ENCODE measurements at regions not wholly inside any gene's neighbourhood (a gene's known extent, or its start where the extent isn't known, plus 50 kb on each side); places are given as distances from the start of the nearest gene placed in this dataset.

DNA sequence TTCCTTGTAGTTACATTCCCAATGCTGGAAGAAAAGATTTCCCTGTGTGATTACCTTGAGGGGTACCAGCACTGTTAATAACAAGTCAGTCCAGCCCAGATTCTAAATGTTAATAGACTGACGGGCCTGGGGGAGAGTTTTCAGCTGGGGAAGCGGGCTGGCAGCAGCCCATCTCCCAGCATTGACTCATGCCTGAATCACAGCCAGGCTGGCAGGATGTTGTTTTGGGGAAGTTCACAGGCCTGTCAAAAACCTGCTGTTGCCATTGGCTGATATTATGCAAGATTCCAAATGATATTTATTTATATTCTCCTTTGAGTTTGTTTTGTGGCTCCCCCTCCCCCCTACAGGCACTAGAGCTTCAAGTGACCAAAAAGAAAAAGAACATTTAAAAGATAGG is 213.9 kb upstream of the CNR1 start:
- no peak for DNase-seq

- DNase-seq: no peak
These were observed 212.5 kb upstream of the CNR1 start for GRCh38 chr6:88378639-88379038.

GRCh38 chr6:88377976-88378568 is 211.9 kb upstream of the CNR1 start:
- no peak for DNase-seq

GRCh38 chr6:88376768-88377387 is 210.7 kb upstream of the CNR1 start:
- DNase-seq: no peak

DNA sequence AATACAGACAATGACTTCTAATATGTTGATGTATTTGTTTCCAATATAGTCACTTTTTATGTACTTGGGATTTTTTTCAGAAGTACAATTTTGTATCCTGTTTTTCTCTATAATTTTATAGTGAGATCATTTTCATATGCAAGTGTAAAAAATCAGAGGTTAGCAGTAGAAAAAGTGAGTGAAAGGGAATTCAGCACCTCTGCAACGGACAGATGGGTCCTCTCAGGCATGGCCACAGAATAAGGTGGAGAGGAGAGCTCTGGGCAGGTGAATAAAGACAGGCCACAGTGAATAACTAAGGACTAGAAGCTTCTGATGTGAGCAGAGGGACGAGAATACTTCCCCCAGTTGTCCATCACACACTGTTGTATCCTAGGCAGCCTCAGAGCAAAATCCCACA is 210.1 kb upstream of the CNR1 start:
- DNase-seq: no peak

DNA sequence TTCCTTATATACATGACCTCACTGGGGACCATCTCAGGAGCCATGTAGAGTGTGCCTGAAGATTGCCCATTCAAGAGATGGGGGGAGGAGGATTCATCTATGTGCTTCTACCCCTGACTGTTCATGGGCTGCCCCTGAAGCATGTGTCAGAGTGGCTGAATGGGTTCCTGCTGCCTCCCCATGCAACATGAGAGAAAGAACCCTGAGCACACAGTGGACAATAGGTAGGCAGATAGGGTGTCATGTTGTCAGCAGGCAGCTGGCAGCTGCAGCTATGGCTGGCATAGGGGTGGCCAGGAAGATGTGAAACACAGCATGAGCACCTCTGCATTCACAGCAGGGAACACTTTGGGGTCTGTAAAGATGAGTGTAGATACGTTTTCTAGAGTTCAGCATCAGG is 208.4 kb upstream of the CNR1 start:
- DNase-seq: no peak

GRCh38 chr6:88371480-88371879 is 205.3 kb upstream of the CNR1 start:
- no peak for DNase-seq

- no peak for DNase-seq
These were observed 204.1 kb upstream of the CNR1 start for GRCh38 chr6:88370127-88370710.

DNA sequence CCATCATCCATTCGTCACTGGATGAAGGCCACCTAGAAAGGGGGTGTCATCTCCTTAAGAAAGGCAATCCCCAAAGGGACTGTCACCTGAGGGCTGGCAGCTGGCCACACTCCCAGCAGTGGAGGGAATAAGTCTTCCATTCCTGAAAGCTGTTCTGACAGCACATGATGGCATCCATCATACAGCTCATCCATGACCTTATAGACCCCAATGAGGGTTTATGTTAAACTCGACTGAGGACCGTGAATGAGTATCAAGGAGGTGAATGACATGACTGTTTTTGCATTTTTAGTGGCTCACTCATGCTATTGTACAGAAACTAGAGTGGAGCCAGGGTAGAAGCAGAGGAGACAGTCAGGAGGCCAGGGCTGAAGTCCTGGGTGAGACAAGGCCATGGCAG is 203.1 kb upstream of the CNR1 start:
- no peak for DNase-seq

DNA sequence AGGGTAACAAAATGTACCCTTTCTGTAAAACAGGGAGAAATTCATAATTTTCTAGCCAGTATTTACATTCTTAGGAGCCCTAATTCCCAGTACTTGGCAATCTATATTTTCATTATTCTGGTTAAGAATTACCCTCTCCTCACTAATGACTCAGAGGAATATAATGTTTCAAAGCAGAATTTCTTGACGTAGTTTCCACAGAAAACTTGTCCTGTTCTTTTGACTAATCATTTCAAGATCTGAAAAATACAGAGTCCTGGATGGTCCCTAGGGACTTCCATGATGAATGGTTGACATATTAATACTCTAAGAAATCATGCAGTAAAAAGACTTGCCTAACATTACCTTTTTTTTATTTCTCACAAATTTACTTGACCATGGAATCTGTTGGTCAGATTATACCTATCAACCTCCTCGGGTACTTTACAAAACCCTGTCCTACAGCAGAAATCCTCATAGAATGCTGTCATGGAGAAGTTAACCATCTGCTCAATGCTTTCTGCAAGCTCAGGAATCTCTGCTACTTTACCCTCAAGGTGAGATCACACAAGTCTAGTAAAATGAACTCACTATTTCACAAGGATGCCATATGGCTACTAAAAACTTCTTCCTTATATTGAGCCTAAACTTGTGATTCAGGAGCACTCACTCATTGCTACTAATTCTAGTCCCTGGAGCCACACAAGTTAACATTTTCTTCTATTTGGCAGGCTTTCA is 202.1 kb upstream of the CNR1 start:
- DNase-seq: no peak

DNA sequence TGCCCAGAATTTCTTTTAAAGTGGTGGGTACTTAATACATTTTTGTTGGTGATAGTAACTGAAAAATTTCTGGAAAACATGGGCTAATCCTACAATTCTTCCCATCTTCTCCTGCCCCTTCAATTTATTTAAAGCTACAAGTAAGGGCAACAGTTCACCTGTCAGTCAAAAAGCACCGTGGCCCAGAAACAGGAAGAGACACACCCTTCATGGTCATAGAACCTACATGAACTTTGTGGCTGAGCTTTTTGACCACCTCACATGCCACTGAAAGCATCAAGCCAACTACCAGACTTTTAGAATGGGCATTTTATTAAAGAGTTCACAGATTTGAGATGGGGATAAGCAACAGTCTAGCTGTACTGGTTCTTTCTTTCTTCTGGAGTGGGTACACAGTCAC is 201.1 kb upstream of the CNR1 start:
- no peak for DNase-seq

DNA sequence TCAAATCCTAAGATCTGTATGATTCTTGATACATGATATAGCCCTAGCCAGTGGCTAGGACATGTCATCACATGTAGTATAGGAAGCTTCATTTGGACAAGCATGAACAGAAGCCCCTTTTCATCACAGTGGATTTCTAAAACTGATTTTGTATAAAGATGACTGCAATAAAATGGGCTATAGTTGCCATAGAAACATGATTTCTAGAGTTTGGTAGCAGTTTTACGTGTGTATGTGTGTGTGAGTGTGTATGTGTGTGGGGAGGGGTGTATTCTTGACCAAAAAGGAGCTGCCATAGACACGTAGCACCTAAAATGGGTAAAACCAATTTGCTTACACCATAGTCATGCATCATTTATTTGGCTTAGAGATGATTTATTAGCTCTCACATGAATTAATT is 200.5 kb upstream of the CNR1 start:
- DNase-seq: no peak

DNA sequence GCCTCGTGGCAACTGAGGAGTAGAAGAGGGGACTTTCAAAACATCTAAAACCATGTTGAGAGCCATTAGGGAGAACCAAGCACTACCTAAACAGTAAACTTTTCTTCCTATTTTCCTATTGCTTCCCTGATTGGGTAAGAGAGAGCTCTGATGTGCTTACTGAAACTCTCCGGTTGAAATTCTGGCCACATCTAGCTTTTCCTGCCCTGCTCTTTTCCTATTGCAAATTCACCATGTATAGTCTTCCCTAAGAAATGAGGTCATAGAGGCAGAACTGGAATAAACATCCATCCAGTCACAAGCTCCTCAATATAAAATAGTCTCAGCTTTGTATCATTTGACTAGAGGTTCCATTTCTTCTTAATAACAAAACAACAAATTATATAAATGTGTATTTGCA is 199.5 kb upstream of the CNR1 start:
- no peak for DNase-seq

DNA sequence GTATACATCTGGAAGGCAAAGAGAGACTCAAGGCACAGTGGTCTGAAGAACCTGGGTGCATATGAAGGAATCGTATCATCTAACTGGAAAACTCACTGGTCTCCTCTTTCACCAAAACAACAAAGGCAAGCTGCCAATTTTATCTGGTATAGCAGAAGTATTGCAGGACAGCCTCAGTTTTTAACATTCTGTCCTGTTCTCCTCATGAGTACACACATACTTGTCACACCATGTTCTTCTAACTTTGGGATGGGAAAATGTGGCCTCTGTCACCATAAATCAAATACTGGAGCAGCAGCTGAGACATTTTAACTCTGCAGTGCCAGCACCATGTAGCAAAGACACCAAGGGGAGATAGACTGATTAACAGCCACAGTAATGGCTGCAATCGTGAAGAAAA is 199.1 kb upstream of the CNR1 start:
- DNase-seq: no peak

DNA sequence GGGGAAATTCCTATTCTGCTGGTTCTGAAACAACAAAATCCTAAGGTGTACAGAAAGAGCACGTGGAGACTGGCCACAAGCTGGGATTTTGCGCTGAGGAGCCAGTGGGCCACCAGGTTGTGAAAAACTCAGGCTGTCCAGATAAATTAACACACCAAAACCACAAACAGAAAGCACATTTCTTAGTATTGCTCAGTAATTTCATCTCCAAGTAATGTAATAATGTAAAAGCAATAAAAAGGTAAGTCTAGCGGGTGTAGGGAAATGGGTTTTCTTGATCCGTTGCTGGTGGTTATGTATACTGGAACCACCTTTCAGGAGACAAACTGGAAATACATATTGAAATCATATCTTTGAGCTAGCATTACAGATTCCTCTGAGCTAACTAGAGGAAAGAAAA is 195.6 kb upstream of the CNR1 start:
- no peak for DNase-seq

DNA sequence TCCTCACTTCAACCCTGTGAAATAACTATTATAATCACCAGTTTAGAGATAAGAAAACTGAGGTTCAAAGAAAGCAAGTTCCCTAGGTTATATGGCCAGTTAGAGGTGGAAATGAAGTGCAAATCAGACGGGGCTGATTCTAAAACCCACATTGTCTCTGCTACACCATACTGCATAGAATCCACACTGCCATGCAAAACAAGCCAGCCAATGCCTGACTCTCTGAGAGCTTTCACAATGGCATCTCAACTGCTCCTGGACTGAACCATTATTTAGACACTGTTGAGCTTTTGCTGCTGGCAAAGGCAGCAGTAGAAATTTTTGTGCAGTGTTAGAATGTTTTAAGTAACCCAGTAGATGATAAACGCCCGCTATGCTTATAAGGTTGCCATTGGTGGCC is 195.2 kb upstream of the CNR1 start:
- no peak for DNase-seq

DNA sequence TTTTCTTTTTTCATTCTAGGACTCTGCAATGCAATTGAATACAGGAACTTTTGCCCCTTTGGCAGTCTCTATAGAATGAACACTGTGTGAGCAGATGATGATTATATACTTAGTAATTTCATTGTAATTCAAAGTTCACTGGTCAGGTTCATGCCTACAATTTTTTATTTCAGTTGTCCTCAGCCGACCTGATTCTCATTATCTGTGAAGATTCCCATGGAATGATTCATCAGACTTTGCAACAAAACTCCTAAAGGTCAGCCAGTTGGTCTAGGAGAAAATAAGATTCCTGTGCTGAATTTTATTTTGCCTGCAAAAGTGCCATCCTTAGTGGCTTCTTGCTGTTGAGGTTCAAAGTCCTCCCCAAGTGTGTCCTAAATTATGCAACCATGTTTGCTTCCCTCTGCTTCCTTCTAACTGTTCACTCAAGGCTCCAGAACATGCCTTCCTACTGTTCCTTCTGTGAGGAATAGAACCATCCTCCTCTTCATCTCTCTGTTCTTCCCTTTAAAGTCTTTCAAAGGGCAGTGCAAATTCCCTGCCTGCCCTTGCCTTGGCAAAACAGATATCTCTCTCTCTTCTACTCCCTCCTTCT is 194.2 kb upstream of the CNR1 start:
- DNase-seq: no peak

DNA sequence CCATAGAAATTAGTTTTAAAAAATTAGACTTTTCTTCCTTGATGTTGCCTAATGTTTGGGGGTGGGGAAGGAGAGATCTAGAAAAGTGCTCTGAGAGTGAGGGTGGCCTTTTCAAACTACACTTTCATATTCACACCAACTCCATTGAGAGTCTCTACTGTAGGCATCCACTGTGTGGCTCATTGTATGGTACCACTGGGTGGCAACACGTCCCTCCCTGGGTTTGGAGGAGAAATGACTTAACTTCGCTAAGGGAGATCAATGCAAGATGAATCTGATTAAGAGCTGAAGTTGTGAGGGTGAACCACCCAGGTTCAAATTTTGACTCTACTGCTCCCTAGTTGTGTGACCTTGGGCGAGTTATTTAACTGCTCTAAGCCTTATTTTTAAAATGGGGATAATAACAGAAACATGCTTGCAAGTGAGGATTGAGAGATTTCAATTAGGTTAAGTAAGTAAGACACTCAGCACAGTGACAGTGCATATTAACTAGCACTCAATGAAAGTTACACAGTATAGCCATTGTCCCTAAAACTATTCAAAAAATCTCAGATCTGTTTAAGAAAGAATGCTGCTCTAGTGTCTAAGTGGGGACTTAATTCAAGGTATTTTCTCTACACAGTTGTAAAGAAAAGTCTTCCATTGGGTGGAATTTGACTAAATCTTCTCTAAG is 193.5 kb upstream of the CNR1 start:
- no peak for DNase-seq

- no peak for DNase-seq
These were observed 192.7 kb upstream of the CNR1 start for GRCh38 chr6:88358846-88359245.

DNA sequence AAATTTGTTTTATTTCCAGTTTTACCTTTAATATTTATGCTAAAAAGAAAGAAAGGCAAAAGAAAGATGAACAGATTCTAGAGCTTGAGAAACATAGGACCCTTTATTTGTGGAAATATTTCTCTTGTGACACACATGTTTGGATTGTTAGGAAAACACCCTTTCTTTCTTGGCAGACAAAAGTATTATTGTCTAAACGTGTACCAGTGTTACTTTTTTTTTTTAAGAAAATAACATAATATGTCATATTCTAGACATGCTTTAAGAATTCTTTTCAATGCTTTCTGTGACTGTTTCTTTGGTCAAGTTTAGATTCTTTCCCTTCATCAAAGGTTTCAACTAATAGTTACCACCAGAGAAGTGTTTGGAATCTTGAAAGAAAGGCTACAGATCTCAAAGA is 183.4 kb upstream of the CNR1 start:
- DNase-seq: no peak

DNA sequence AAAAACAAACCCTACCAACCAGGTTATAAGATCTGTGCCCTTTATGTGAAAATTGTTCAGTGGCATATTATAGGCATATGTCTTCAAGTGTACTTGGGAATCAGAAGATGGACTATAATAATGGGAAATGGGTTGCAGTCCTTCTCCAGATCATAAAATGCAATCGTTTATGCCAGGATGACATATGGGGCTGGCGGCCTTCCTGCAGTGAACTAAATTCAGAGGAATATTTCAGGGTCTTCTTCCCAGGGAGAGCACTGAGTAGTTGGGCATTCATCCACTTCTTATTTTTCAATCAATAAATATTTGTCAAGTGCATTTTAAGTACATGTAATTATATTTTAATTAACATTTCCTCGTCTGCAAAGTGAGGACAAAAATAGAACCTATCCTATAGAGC is 176.2 kb upstream of the CNR1 start:
- DNase-seq: no peak

GRCh38 chr6:88339761-88340160 is 173.6 kb upstream of the CNR1 start:
- no peak for DNase-seq

DNA sequence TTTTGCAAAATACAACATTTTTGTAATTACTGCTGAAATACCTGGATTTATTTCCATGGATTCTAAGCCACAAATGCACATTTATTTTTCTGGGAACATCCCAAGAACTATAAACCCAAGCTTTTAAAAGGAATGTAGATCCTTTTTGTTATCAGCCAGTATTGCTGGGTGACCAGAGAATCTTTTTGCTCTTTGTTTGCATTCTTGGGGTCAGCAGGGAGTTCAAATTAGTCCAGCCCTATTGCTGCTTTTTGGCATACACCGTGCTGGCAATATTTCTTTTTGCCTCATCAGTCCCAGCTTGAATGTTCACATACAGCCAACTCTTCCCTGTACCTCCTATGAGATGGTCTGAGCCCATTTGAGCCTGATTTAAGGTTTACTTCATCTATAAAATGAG is 155.2 kb upstream of the CNR1 start:
- DNase-seq: no peak
